PC-3 (cell line): ENCODE measurements at regions not wholly inside any gene's neighbourhood (a gene's known extent, or its start where the extent isn't known, plus 50 kb on each side); places are given as distances from the start of the nearest gene placed in this dataset.
"Not testable (repeated sequence)": the region's sequence is repeated elsewhere in the genome, so short reads cannot be mapped to it uniquely, and the experiment has no call there.

ENCODE experiments used
- CTCF ChIP-seq: fragments of 300-600 bp; sonication (generic); conservative IDR thresholded peaks from 2 replicates; pipeline ENCODE4 v1.5.1; 2017; ENCODE audit warnings: antibody characterized with exemption, low read depth, mild to moderate bottlenecking, low read length
- EZH2 ChIP-seq: fragments of 300-600 bp; sonication (generic); IDR thresholded peaks from one replicate; pipeline ENCODE4 v1.6.1; 2017; ENCODE audit warnings: antibody characterized with exemption, mild to moderate bottlenecking, low read length; ENCODE audit not compliant: unreplicated experiment
- EZH2phosphoT487 ChIP-seq: fragments of 300-600 bp; sonication (generic); IDR thresholded peaks from 2 replicates; pipeline ENCODE4 v1.6.1; 2018; ENCODE audit warnings: mild to moderate bottlenecking, antibody characterized with exemption, low read length, borderline replicate concordance

- not testable (repeated sequence) for TF ChIP-seq CTCF, EZH2phosphoT487, EZH2
Measured at GRCh38 chr20:48327848-48328247, 500.0 kb downstream of the PREX1 start.
